SH-SY5Y (cell line): ENCODE measurements at regions not wholly inside any gene's neighbourhood (a gene's known extent, or its start where the extent isn't known, plus 50 kb on each side); places are given as distances from the start of the nearest gene placed in this dataset.

Experiments used
- GATA2 ChIP-seq: IDR thresholded peaks from 2 replicates; pipeline ENCODE4 v1.6.1; 2011; ENCODE audit warnings: mild to moderate bottlenecking, low read depth, low read length
- GATA3 ChIP-seq: IDR thresholded peaks from 2 replicates; pipeline ENCODE4 v1.6.1; 2011; ENCODE audit warnings: low read depth, mild to moderate bottlenecking, low read length, moderate library complexity

DNA sequence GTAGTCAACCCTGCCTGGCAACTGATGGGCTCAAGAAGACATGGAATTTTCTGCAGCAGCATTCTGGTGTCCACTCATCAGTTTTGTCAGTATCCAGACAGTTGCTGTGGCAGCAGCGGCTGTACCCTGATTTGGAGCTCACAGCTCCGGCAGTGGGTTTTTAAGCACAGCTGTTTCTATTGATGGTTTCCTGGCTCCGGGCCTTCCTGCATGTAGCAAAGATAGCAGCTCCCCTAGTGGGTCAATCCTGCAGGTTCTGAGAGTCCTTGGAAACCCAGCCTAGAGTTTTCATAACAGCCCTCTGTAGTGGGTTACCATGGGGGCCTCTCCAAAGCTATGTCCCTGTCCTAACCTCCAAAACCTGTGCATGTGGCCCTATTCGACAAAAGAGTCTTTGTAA lies 84.0 kb upstream of the ATP6AP2 start:
- no peak for TF ChIP-seq GATA3
- TF ChIP-seq GATA2: no peak
